GM12873 (cell line): ENCODE measurements at regions not wholly inside any gene's neighbourhood (a gene's known extent, or its start where the extent isn't known, plus 50 kb on each side); places are given as distances from the start of the nearest gene placed in this dataset.

Experiments used
- CTCF ChIP-seq: IDR thresholded peaks from 2 replicates; pipeline ENCODE4 v1.5.1; 2012; ENCODE audit warnings: low read depth, mild to moderate bottlenecking, moderate library complexity, low read length, control low read depth; ENCODE audit not compliant: insufficient read depth; ENCODE audit errors: missing control alignments

GRCh38 chr15:59894835-59895234 is 109.3 kb upstream of the FOXB1 start:
- no peak for TF ChIP-seq CTCF

- TF ChIP-seq CTCF: no peak
Measured at GRCh38 chr15:59892985-59893384, 111.1 kb upstream of the FOXB1 start.

GRCh38 chr15:59887211-59887610 is 116.9 kb upstream of the FOXB1 start:
- TF ChIP-seq CTCF: no peak

- no peak for TF ChIP-seq CTCF
Measured at GRCh38 chr15:59886441-59886840, 117.7 kb upstream of the FOXB1 start.

- no peak for TF ChIP-seq CTCF
Measured at GRCh38 chr15:59885832-59886231, 118.3 kb upstream of the FOXB1 start.

GRCh38 chr15:59879506-59880265 is 124.4 kb upstream of the FOXB1 start:
- no peak for TF ChIP-seq CTCF

GRCh38 chr15:59876140-59876539 is 128.0 kb upstream of the FOXB1 start:
- no peak for TF ChIP-seq CTCF
